Fibroblast of the aortic adventitia (primary cell): ENCODE measurements at regions not wholly inside any gene's neighbourhood (a gene's known extent, or its start where the extent isn't known, plus 50 kb on each side); places are given as distances from the start of the nearest gene placed in this dataset.

ENCODE experiments used
- DNase-seq: peaks from one replicate; pipeline ENCODE4 v3.0.0-alpha.2; 2010; ENCODE audit warnings: low read depth
- H3K4me3 ChIP-seq: 2 replicates; pipeline ENCODE4 v1.5.1; 2011; ENCODE audit warnings: low read depth, mild to moderate bottlenecking, control low read depth, low read length, moderate library complexity
- TF ChIP-seq, protein P1 (sequence below): IDR thresholded peaks from 2 replicates; pipeline ENCODE4 v1.5.1; 2011; ENCODE audit warnings: mild to moderate bottlenecking, low read length, control low read depth, inconsistent platforms; ENCODE audit not compliant: insufficient read depth

DNA sequence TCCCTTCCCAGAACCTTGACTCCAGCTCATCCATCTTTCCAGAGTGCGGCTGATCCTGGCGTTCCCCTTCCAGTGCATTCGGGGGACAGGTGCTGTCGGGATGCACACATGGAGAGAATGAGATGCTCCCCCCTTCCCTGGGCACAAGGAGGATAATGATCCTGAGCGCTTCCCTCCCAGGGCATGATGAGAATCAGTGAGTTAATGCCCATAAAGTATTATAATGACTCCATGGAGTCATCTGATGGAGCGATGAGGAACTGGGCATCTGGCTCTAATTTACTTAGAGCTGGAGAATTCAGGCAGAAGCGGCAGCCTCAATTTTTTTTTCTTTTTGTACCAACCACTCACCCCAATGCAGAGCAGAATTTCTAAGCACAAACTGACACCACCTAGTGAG lies 79.6 kb upstream of the SKOR2 start:
- H3K4me3 ChIP-seq: no peak overlapping the region
- TF ChIP-seq, protein P1, sequence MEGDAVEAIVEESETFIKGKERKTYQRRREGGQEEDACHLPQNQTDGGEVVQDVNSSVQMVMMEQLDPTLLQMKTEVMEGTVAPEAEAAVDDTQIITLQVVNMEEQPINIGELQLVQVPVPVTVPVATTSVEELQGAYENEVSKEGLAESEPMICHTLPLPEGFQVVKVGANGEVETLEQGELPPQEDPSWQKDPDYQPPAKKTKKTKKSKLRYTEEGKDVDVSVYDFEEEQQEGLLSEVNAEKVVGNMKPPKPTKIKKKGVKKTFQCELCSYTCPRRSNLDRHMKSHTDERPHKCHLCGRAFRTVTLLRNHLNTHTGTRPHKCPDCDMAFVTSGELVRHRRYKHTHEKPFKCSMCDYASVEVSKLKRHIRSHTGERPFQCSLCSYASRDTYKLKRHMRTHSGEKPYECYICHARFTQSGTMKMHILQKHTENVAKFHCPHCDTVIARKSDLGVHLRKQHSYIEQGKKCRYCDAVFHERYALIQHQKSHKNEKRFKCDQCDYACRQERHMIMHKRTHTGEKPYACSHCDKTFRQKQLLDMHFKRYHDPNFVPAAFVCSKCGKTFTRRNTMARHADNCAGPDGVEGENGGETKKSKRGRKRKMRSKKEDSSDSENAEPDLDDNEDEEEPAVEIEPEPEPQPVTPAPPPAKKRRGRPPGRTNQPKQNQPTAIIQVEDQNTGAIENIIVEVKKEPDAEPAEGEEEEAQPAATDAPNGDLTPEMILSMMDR: no peak
- DNase-seq: no peak

DNA sequence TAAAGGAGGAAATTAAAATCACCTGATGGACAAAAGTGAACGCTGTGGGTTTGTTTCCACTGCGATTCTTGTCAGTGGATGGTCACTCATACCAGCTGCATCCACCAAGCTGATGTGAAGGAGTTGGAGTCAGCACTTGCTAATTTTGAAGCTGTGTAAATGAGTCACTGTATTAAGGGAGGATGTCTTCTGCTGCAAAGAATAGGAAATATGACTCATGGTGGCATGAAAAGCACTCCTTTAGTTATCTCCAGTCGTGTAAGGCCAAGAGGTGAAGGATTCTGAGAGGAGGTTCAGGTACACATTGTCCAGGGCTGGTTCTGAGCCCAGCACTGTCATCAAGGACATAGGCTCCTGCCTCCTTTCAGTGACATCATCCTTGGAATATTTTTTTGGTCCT lies 71.7 kb upstream of the SKOR2 start:
- TF ChIP-seq, protein P1: no peak
- H3K4me3 ChIP-seq: no peak overlapping the region
- DNase-seq: peak; percentile 4

DNA sequence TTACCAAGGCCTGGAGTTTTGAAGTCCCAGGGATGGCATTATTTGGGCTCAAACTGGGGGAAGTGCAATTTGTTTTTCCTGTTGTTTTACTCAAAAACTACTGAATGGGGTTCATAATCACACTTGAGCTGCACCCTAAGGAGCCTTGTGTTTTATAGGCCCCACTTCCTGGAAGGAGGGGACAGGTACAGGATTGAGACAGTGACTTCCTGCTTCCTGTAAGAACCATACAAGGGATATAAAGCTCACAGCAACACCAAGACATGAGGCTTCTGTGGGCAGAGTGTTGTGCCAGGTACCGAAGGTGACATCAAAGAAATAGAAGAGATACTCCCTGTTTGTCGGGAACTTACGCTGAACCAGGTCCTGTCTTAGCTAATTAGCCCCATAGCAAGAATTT lies 70.4 kb upstream of the SKOR2 start:
- H3K4me3 ChIP-seq: no peak overlapping the region
- DNase-seq: no peak
- TF ChIP-seq, protein P1: no peak

DNA sequence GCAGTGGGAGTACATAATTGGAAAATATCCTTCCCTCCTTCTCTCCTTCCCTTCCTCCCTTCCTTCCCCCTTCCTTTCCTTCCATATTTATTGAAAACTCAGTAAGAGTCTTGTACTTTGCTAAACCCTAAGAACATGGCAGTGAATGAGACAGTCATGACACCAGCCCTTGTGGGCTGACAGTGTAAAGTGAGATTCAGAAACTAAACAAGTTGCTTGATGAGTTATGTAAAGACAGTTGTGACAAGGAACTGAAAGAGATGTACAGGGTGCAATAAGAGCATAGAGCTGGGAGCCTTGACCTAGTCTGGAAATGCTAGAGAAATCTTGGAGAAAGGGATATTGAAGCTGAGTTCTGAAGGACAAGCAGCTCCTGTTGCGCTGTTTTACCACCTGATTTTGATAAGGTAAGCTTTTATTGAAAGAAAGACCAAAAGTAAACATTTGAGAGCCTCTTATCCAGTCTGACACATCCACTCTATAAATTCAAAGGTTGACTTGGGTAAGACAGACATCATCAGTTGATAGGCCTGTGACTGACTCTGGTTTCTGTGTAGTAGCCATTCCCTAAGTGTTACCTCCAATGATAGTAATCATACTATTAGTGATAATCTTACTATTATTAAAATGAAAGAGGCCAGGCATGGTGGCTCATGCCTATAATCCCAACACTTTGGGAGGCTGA lies 66.5 kb upstream of the SKOR2 start:
- no peak for DNase-seq
- H3K4me3 ChIP-seq: no peak overlapping the region
- TF ChIP-seq, protein P1: no peak

DNA sequence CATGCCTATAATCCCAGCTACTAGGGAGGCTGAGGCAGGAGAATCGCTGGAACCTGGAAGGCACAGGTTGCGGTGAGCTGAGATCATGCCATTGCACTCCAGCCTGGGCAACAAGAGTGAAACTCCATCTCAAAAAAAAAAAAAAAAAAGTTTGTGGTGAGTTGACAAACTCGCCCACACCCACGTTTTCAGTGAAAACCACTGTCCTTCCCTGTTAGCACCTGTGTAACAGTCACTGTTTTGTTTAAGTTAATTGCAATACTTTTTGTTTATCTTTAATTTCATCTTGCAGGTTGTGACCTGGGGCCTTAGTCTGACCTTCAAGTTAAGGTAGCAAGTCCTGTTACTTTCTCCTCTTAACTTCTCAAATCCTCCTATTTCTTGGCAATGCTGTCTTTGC lies 65.5 kb upstream of the SKOR2 start:
- TF ChIP-seq, protein P1: no peak
- H3K4me3 ChIP-seq: no peak overlapping the region
- DNase-seq: no peak

DNA sequence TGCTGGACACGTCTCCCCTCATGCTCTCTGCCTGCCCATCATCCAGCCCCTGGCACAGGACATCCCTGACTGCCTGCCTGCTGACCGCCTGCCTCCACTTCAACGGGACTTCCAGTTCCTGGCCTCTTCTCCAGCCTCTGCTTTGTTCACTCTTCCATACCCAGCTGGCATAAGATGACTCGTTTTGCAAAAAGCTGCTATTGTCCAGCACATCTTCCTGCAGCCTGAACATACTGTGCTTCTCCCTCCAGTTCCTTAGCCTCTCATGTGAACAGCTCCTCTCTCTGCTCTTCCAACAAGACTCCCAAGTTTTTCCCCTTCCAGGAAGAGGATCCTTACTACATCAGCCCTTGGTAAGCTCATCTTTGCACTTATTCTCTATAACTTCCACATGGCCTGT lies 62.4 kb upstream of the SKOR2 start:
- no peak for DNase-seq
- TF ChIP-seq, protein P1: no peak
- H3K4me3 ChIP-seq: no peak overlapping the region

DNA sequence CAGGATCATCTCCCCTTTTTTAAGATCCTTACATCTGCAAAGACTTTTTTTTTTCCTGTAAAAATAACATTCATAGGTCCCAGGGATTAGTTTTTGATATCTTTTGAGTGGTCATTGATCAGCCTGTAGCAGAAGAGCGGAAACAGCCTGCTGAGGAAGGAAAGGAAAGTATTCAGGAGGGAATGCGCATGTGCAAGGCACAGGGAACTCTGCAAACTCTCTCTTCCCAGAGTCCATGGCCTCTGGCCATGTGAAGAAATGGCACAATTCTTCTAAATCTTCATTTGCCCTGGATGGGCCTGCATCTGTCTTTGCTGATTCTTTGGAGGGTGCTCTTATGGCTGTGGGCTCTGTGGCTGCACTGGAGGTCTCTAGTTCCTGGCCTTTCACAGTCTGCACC lies 60.1 kb upstream of the SKOR2 start:
- H3K4me3 ChIP-seq: no peak overlapping the region
- TF ChIP-seq, protein P1: no peak
- DNase-seq: no peak
